ENCODE measurements at regions not wholly inside any gene's neighbourhood (a gene's known extent, or its start where the extent isn't known, plus 50 kb on each side); places are given as distances from the start of the nearest gene placed in this dataset.
"Not testable (repeated sequence)": the region's sequence is repeated elsewhere in the genome, so short reads cannot be mapped to it uniquely, and the experiment has no call there.

- DNase-seq (ENCODE audit: low read depth, low spot score) = no peak
Observed at GRCh38 chr5:160479220-160479619, 57.6 kb downstream of the PTTG1 start.

GRCh38 chr5:160479926-160480325 is 58.3 kb downstream of the PTTG1 start:
- DNase-seq (ENCODE audit: low read depth, low spot score) = no peak

- no peak for DNase-seq (ENCODE audit: low read depth, low spot score)
Observed at GRCh38 chr5:160480652-160481051, 59.0 kb downstream of the PTTG1 start.

- no peak for DNase-seq (ENCODE audit: low read depth, low spot score)
Observed at GRCh38 chr5:160484678-160485077, 63.0 kb downstream of the PTTG1 start.

GRCh38 chr5:160485364-160485969 is 63.8 kb downstream of the PTTG1 start:
- DNase-seq (ENCODE audit: low read depth, low spot score) = no peak

GRCh38 chr5:160486573-160486972 is 64.9 kb downstream of the PTTG1 start:
- DNase-seq (ENCODE audit: low read depth, low spot score) = no peak

GRCh38 chr5:160488394-160489325 is 67.0 kb downstream of the PTTG1 start:
- DNase-seq (ENCODE audit: low read depth, low spot score) = no peak

- DNase-seq (ENCODE audit: low read depth, low spot score) = no peak
Observed at GRCh38 chr5:160491438-160491837, 69.8 kb downstream of the PTTG1 start.

GRCh38 chr5:160492565-160492964 is 70.9 kb downstream of the PTTG1 start:
- no peak for DNase-seq (ENCODE audit: low read depth, low spot score)

GRCh38 chr5:160493806-160494338 is 72.2 kb downstream of the PTTG1 start:
- DNase-seq (ENCODE audit: low read depth, low spot score) = no peak

- DNase-seq (ENCODE audit: low read depth, low spot score) = no peak
Observed at GRCh38 chr5:160494451-160494850, 72.8 kb downstream of the PTTG1 start.

- no peak for DNase-seq (ENCODE audit: low read depth, low spot score)
Observed at GRCh38 chr5:160496334-160496733, 74.7 kb downstream of the PTTG1 start.

- no peak for DNase-seq (ENCODE audit: low read depth, low spot score)
Observed at GRCh38 chr5:160496784-160497183, 75.1 kb downstream of the PTTG1 start.

- no peak for DNase-seq (ENCODE audit: low read depth, low spot score)
Observed at GRCh38 chr5:160497878-160498277, 76.2 kb downstream of the PTTG1 start.

- not testable (repeated sequence) for DNase-seq (ENCODE audit: low read depth, low spot score)
Observed at GRCh38 chr5:160498441-160499043, 76.9 kb downstream of the PTTG1 start.

GRCh38 chr5:160500786-160501779 is 79.4 kb downstream of the PTTG1 start:
- no peak for DNase-seq (ENCODE audit: low read depth, low spot score)

- no peak for DNase-seq (ENCODE audit: low read depth, low spot score)
Observed at GRCh38 chr5:160504906-160505305, 83.3 kb downstream of the PTTG1 start.

- DNase-seq (ENCODE audit: low read depth, low spot score) = no peak
Observed at GRCh38 chr5:160506006-160507004, 84.7 kb downstream of the PTTG1 start.

GRCh38 chr5:160507221-160507721 is 85.6 kb downstream of the PTTG1 start:
- DNase-seq (ENCODE audit: low read depth, low spot score) = no peak

Measured in brain pericyte (primary cell).